Liver (tissue), 8 donors: ENCODE measurements at regions not wholly inside any gene's neighbourhood (a gene's known extent, or its start where the extent isn't known, plus 50 kb on each side); places are given as distances from the start of the nearest gene placed in this dataset.

Experiments
- DNase-seq: peaks from one replicate; pipeline ENCODE4 v3.0.0-alpha.2; 2017; ENCODE audit warnings: low spot score
- H3K27ac ChIP-seq, 2 donors: one replicate each; pipeline ENCODE4 v1.7.0; 2013; ENCODE audit warnings: inconsistent platforms in 2 of 2, low read length in 2 of 2, control low read depth in 1 of 2, low read depth in 1 of 2, mild to moderate bottlenecking in 1 of 2
- H3K27me3 ChIP-seq, 4 donors: one replicate each; pipeline versions ENCODE4 v1.6.1 to v1.7.0; 2013; ENCODE audit warnings: low read length in 3 of 4, inconsistent platforms in 1 of 4, mild to moderate bottlenecking in 1 of 4, moderate library complexity in 1 of 4; ENCODE audit not compliant: control insufficient read depth in 4 of 4, insufficient read depth in 4 of 4
- H3K36me3 ChIP-seq, 4 donors: one replicate each; pipeline versions ENCODE4 v1.6.1 to v1.7.0; 2013; ENCODE audit warnings: low read length in 3 of 4, mild to moderate bottlenecking in 3 of 4, low read depth in 1 of 4, moderate library complexity in 1 of 4; ENCODE audit not compliant: control insufficient read depth in 4 of 4, insufficient read depth in 3 of 4
- H3K4me1 ChIP-seq, 4 donors: one replicate each; pipeline versions ENCODE4 v1.6.1 to v1.7.0; 2013; ENCODE audit warnings: low read length in 3 of 4, mild to moderate bottlenecking in 3 of 4, moderate library complexity in 1 of 4; ENCODE audit not compliant: control insufficient read depth in 4 of 4, insufficient read depth in 4 of 4
- H3K4me3 ChIP-seq, 3 donors: one replicate each; pipeline versions ENCODE4 v1.6.1 to v1.7.0; 2013; ENCODE audit warnings: low read length in 3 of 3, control low read depth in 1 of 3, low read depth in 1 of 3, mild to moderate bottlenecking in 1 of 3
- H3K9ac ChIP-seq, 2 donors: one replicate each; pipeline ENCODE4 v1.7.0; 2013; ENCODE audit warnings: low read length in 2 of 2, mild to moderate bottlenecking in 2 of 2, moderate library complexity in 2 of 2, control low read depth in 1 of 2, low read depth in 1 of 2
- H3K9me3 ChIP-seq, 4 donors: one replicate each; pipeline versions ENCODE4 v1.6.1 to v1.7.0; 2013; ENCODE audit warnings: low read length in 3 of 4; ENCODE audit not compliant: control insufficient read depth in 4 of 4
- ATF3 ChIP-seq: IDR thresholded peaks from 2 replicates; pipeline ENCODE4 v1.6.1; 2016; ENCODE audit warnings: antibody characterized with exemption
- CTCF ChIP-seq: fragments of 150-350 bp; IDR thresholded peaks from 2 replicates; pipeline ENCODE4 v1.5.1; 2017; ENCODE audit warnings: improper control_type of control experiment, low read depth, low read length; ENCODE audit not compliant: missing input control
- FOXA2 ChIP-seq: IDR thresholded peaks from 2 replicates; pipeline ENCODE4 v1.6.1; 2016; ENCODE audit warnings: antibody characterized with exemption
- GABPA ChIP-seq, 2 donors: IDR thresholded peaks in 1 of 2; conservative IDR thresholded peaks in 1 of 2; 2 replicates each; pipeline ENCODE4 v1.6.1; 2016; ENCODE audit warnings: antibody characterized with exemption in 2 of 2, mild to moderate bottlenecking in 1 of 2, moderate library complexity in 1 of 2
- HNF4A ChIP-seq, 2 donors: conservative IDR thresholded peaks; 2 replicates each; pipeline ENCODE4 v1.6.1; 2016; ENCODE audit warnings: antibody characterized with exemption in 2 of 2, mild to moderate bottlenecking in 2 of 2
- HNF4G ChIP-seq: IDR thresholded peaks from 2 replicates; pipeline ENCODE4 v1.6.1; 2016; ENCODE audit warnings: antibody characterized with exemption
- JUND ChIP-seq, 2 donors: IDR thresholded peaks; 2 replicates each; pipeline ENCODE4 v1.6.1; 2016; ENCODE audit warnings: antibody characterized with exemption in 2 of 2
- MAX ChIP-seq: IDR thresholded peaks from 2 replicates; pipeline ENCODE4 v1.6.1; 2016; ENCODE audit warnings: antibody characterized with exemption
- RAD21 ChIP-seq, 2 donors: IDR thresholded peaks; 2 replicates each; pipeline ENCODE4 v1.6.1; 2016; ENCODE audit warnings: antibody characterized with exemption in 2 of 2, mild to moderate bottlenecking in 2 of 2
- REST ChIP-seq: IDR thresholded peaks from 2 replicates; pipeline ENCODE4 v1.6.1; 2016; ENCODE audit warnings: antibody characterized with exemption, mild to moderate bottlenecking
- SP1 ChIP-seq: IDR thresholded peaks from 2 replicates; pipeline ENCODE4 v1.6.1; 2018; ENCODE audit warnings: antibody characterized with exemption, mild to moderate bottlenecking
- TAF1 ChIP-seq: conservative IDR thresholded peaks from 2 replicates; pipeline ENCODE4 v1.6.1; 2016; ENCODE audit warnings: antibody characterized with exemption, mild to moderate bottlenecking
- YY1 ChIP-seq: IDR thresholded peaks from 2 replicates; pipeline ENCODE4 v1.6.1; 2016; ENCODE audit warnings: antibody characterized with exemption, mild to moderate bottlenecking
- ZBTB33 ChIP-seq: IDR thresholded peaks from 2 replicates; pipeline ENCODE4 v1.6.1; 2016; ENCODE audit warnings: antibody characterized with exemption
- WGBS: extraction: QIAGEN DNeasy Blood & Tissue Kit; methylation state at CpG from one replicate; pipeline ENCODE4 v1.1.7; 2013; 5-methylcytosine and 5-hydroxymethylcytosine counted together
- donor health status: healthy.
- donor health status: healthy.
- donor health status: healthy.
- donor health status: healthy.
- donor health status: healthy.

GRCh38 chr11:15871904-15872626, 484.3 kb downstream of the SOX6 start (continued):
- TF ChIP-seq CTCF (no peak), ZBTB33 (no peak), HNF4A (conservative IDR thresholded peaks at IDR 0.05) (no peak), FOXA2 (no peak)

- H3K27me3 ChIP-seq, result no peaks in the 10 kb centered on the region
- DNase-seq, result no peak
- no peaks in the 10 kb centered on the region for H3K4me1 ChIP-seq
- H3K36me3 ChIP-seq, result no peaks in the 10 kb centered on the region
- TF ChIP-seq JUND (IDR thresholded peaks at IDR 0.05) (no peak), ATF3 (no peak), REST (no peak), MAX (no peak), HNF4G (no peak), YY1 (no peak), TAF1 (no peak), RAD21 (IDR thresholded peaks at IDR 0.05) (no peak)
- no peak overlapping the region for H3K9ac ChIP-seq
- H3K9me3 ChIP-seq, result no peaks in the 10 kb centered on the region
- no peak overlapping the region for H3K4me3 ChIP-seq
- no peak overlapping the region for H3K27ac ChIP-seq
- WGBS, result 89% methylated on average over 1 of the region's 1 CpG
Measured at GRCh38 chr11:15873501-15873900, 482.8 kb downstream of the SOX6 start.

- Histone ChIP-seq H3K9me3 (no peaks in the 10 kb centered on the region), H3K36me3 (no peaks in the 10 kb centered on the region), H3K9ac (no peak overlapping the region), H3K4me3 (no peak overlapping the region), H3K4me1 (no peaks in the 10 kb centered on the region), H3K27ac (no peak overlapping the region), H3K27me3 (no peaks in the 10 kb centered on the region)
- 90% methylated on average over 2 of the region's 2 CpGs for WGBS
- no peak for DNase-seq
- no peak for TF ChIP-seq HNF4G
- TF ChIP-seq FOXA2, result no peak
- TF ChIP-seq REST, result no peak
- TF ChIP-seq ATF3, result no peak
- TF ChIP-seq GABPA (IDR thresholded peaks at IDR 0.05 in 1 of 2, conservative IDR thresholded peaks at IDR 0.05 in 1 of 2), result no peak
- no peak for TF ChIP-seq TAF1
- TF ChIP-seq ZBTB33, result no peak
- TF ChIP-seq SP1, result no peak
- no peak for TF ChIP-seq YY1
- no peak for TF ChIP-seq HNF4A (conservative IDR thresholded peaks at IDR 0.05)
Measured at GRCh38 chr11:15874704-15875103, 481.6 kb downstream of the SOX6 start.
